ENCODE measurements at regions not wholly inside any gene's neighbourhood (a gene's known extent, or its start where the extent isn't known, plus 50 kb on each side); places are given as distances from the start of the nearest gene placed in this dataset.

- no peak for TF ChIP-seq TAF1 (IDR thresholded peaks at IDR 0.05; ENCODE audit: borderline replicate concordance, insufficient read depth, low read length)
- no peak for TF ChIP-seq POLR2AphosphoS5 (IDR thresholded peaks at IDR 0.05; ENCODE audit: low read depth, low read length)
- TF ChIP-seq, protein P1, sequence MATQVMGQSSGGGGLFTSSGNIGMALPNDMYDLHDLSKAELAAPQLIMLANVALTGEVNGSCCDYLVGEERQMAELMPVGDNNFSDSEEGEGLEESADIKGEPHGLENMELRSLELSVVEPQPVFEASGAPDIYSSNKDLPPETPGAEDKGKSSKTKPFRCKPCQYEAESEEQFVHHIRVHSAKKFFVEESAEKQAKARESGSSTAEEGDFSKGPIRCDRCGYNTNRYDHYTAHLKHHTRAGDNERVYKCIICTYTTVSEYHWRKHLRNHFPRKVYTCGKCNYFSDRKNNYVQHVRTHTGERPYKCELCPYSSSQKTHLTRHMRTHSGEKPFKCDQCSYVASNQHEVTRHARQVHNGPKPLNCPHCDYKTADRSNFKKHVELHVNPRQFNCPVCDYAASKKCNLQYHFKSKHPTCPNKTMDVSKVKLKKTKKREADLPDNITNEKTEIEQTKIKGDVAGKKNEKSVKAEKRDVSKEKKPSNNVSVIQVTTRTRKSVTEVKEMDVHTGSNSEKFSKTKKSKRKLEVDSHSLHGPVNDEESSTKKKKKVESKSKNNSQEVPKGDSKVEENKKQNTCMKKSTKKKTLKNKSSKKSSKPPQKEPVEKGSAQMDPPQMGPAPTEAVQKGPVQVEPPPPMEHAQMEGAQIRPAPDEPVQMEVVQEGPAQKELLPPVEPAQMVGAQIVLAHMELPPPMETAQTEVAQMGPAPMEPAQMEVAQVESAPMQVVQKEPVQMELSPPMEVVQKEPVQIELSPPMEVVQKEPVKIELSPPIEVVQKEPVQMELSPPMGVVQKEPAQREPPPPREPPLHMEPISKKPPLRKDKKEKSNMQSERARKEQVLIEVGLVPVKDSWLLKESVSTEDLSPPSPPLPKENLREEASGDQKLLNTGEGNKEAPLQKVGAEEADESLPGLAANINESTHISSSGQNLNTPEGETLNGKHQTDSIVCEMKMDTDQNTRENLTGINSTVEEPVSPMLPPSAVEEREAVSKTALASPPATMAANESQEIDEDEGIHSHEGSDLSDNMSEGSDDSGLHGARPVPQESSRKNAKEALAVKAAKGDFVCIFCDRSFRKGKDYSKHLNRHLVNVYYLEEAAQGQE (IDR thresholded peaks at IDR 0.05; ENCODE audit: insufficient read depth in 1 of 2, low read depth in 2 of 2, low read length in 2 of 2), result no peak
These were observed 688.9 kb upstream of the ID2 start for GRCh38 chr2:7992612-7993602.
